Frontal cortex (tissue), 3 donors: ENCODE measurements at regions not wholly inside any gene's neighbourhood (a gene's known extent, or its start where the extent isn't known, plus 50 kb on each side); places are given as distances from the start of the nearest gene placed in this dataset.

ENCODE experiments used
- DNase-seq, 2 donors: peaks; one replicate each; pipeline ENCODE4 v3.0.0; 2012; ENCODE audit warnings: low spot score in 2 of 2
- FAIRE-seq: peaks from 2 replicates; lab custom pipeline; 2012; peaks lifted over from hg19 to GRCh38; lab: Jason Lieb, UNC
- donor health status: control.
- donor health status: control.
- donor health status: control.

DNA sequence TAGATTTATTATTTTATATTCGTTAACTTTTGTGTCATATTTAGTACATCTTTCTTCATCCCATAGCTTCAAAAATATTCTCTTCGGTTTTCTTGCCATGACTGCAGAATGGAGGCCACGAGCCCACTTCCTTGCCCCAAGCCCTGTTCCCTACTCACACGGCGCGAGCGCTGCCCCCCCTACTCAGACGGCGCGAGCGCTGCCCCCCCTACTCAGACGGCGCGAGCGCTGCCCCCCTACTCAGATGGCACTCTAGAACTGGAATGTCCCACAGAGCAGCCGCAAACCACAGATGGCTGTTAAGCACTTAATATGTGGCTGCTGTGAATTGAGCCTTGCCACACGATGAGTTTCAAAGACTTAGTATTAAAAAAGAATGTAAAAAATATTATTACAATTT is 102.2 kb upstream of the PEG3 start:
- DNase-seq = no peak
- no peak for FAIRE-seq

- FAIRE-seq = no peak
- DNase-seq = peak; percentile 25 to 70
These were observed 105.6 kb upstream of the PEG3 start for GRCh38 chr19:56946159-56946558.

DNA sequence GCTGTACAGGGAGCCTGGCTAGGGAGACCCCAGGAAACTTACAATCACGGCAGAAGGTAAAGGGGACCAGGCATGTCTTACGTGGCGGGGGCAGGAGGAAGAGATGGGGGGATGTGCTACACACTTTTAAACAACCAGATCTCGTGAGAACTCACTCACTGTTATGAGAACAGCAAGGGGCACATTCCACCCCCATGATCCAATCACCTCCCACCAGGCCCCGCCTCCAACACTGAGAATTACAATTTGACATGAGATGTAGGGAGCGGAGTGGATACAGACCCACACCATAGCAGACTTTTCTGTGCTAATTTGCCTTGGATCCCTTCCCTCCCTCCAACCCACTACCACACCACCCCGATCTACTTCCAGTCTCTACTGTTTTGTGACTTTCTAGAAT is 106.7 kb upstream of the PEG3 start:
- FAIRE-seq = no peak

GRCh38 chr19:56949626-56950025 is 109.1 kb upstream of the PEG3 start:
- DNase-seq (no peak), FAIRE-seq (no peak)

More for the DNA sequence above, 106.7 kb upstream of the PEG3 start:
- no peak for DNase-seq

- FAIRE-seq (no peak), DNase-seq (no peak)
These were observed 111.1 kb upstream of the PEG3 start for GRCh38 chr19:56951672-56952071.

DNA sequence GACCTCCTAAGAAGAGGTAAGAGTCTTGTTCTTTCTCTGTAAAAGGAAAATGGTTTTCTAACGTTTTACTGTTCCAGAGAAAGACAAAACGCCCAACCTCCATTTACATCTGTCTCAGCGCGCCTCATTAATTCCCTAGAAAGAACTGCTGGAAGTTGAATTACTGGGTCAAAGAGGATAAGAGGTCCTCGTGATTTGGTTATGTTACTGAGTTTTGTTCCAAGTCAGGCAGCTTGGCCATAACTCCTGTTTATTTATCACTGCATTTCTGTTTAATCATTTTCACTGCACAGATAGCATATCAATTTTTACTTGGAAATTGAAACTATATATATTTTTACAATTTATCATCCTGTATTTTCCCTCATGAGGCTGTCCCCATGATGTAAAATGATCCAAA is 112.9 kb upstream of the PEG3 start:
- no peak for DNase-seq
- FAIRE-seq = no peak

- no peak for FAIRE-seq
- no peak for DNase-seq
These were observed 115.2 kb upstream of the PEG3 start for GRCh38 chr19:56955637-56956216.

DNA sequence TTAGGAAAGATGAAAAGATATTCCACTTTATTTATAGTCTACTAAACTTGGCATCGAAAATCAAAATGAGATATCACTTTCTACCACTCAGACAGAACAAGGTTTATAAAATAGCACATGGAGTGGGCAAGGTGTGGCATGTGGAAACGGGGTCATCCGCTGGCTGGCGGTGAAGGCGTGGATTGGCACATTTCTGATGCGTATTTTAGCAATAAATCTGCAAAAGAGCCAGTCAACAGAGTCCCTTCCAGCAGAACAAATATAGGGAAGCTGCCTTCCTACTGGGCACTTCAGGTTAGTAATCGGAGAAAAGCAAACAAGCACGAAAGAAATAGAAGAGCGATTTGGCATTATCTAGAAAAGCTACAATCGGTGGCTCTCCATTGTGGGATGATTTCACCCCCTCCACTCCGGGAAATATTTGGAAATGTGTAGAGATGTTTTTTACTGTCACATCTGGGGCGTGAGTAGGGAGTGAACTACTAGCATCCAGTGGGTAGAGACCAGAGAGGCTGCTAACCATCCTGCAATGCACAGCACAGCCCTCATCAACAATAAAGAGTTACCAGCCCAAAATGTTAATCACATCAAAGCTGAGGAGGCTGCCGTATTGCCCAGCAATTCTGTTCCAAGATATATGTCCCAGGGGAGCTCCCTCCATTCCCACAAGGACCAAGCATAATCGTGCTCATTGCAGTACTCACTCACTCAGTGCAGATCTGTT is 116.1 kb upstream of the PEG3 start:
- DNase-seq = peak in 1 of 2 donors; percentile 23
- no peak for FAIRE-seq

- no peak for FAIRE-seq
These were observed 118.7 kb upstream of the PEG3 start for GRCh38 chr19:56959205-56959604.

GRCh38 chr19:56960959-56961543 is 120.5 kb upstream of the PEG3 start:
- no peak for FAIRE-seq
- DNase-seq = no peak

More at GRCh38 chr19:56959205-56959604, 118.7 kb upstream of the PEG3 start:
- DNase-seq = no peak

DNA sequence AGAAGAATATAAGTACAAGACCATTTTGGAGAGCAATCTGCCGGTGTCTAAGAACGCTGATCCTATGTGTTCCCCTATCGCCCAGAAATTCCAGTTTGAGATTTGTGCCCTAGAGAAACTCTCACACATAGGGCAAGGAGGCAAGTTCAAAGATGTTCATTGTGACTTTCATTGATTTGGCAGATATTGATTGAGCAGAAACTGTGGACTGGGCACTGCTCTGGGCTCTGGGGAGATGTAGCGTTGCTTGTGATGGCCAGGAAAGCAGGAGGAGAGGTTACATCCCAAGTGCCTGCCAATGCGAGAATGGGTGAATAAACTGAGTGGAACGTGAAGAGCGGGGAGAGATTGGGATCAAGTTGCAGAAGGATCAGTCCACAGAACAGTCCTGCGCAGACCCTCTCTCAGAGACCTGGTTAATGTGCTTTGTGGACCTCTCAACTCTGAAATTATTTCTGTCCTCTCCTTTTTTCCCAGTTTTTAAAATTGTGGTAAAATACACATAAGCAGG is 123.9 kb upstream of the PEG3 start:
- FAIRE-seq (no peak), DNase-seq (no peak)

- DNase-seq (no peak), FAIRE-seq (no peak)
These were observed 125.7 kb upstream of the PEG3 start for GRCh38 chr19:56966225-56966696.

DNA sequence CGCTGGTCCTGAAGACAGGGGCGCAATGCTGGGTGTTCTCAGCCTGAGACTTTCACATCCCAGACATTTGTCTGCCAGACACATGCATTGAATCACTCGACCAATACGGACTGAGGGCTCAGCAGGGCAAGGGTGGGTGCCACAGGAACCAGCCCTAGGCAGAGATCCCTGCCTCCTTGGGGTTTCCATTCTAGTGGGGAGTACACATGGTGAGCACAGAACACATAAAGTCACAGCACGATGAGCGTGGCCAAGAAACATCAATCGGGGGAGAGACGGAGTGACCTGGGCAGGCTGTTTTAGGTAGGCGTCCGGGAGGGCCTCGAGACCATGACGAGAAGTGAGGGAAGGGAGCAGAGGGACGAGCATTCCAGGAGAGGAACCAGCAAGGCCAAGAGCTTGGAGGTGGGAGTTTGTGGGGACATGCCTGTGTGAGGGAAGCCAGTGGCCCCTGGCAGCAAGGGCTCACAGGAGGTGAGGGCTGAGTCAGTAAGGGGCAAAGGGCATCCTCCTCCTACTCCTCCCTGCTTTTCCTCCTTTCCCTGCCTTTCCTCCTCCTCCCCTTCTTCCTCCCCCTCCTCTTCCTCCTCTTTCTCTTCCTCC is 126.3 kb upstream of the PEG3 start:
- no peak for FAIRE-seq
- DNase-seq = no peak

DNA sequence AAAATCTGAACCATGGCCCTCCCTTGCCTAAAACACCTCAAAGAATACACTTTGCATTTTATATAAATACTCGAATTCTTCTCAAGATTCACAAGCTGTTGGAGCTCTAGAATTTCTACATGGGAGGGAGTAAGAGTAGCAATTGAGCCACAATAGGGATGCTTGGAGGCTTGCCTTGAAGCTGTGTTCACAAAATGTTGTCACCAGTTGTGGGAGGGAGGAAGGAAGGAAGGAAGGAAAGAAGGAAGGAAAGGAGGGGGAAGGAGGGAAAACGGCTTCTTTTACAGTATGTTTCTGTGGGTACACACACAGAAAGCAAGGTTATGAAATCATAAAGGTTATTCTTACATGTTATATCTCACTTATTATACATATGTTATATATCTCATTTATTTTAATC is 128.6 kb upstream of the PEG3 start:
- no peak for DNase-seq
- no peak for FAIRE-seq

DNA sequence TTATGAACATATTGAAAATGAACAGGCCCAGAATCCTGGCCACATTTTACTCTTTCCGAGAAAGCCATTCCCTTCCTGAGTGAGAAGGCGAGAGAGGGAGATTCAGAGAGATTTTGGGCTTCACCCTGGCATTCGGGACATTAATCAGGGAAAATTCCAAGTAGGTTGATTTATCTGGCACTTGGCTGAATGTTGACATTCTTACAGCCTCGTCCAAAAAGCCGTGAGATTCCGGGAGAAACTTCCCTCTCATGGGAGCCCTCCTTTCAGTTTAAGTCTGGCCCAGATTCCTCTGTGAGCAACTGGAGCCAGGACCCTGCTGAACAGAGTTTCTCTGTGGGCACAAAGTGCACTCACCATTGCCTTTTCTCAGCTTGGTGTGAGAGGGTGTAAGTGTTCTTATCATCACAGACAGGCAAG is 129.2 kb upstream of the PEG3 start:
- no peak for DNase-seq

GRCh38 chr19:56971230-56971629 is 130.7 kb upstream of the PEG3 start:
- DNase-seq = no peak
- FAIRE-seq = no peak

More for the DNA sequence above, 129.2 kb upstream of the PEG3 start:
- FAIRE-seq = no peak

GRCh38 chr19:56972291-56972841 is 131.8 kb upstream of the PEG3 start:
- FAIRE-seq (no peak), DNase-seq (no peak)

GRCh38 chr19:56973713-56974555 is 133.4 kb upstream of the PEG3 start:
- FAIRE-seq (no peak), DNase-seq (no peak)

DNA sequence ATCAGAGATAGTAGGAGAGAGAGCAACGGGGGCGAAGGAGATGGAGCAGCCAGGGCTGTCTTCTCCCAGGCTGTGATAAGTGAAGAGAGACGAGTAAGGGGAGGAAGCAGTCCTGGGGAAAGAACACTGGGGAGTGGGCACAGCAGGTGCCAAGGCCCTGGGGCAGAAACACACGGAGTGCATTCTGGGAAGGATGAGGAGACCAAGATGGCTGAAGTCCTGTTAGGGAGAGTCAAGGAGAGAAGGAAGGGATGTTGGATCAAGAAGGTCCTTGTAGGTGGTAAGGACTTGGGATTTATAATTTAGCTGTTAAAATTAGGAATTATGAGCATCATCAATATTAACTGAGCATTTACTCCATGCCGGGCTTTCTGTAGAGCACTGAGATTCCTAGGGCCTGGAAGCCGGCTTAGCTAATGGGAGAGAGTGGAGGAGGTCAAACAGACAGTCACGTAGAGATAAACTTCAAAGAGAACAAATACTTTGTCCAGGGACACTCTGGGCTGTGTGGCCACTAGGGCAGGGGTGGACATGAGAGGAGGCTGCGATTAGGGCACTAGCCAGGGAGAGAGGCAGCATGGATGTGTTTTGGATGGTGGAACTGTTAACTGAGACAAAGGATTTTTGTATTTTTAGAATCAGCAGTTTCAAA is 134.2 kb upstream of the PEG3 start:
- no peak for DNase-seq
- FAIRE-seq = no peak
